ENCODE measurements at regions not wholly inside any gene's neighbourhood (a gene's known extent, or its start where the extent isn't known, plus 50 kb on each side); places are given as distances from the start of the nearest gene placed in this dataset.

DNA sequence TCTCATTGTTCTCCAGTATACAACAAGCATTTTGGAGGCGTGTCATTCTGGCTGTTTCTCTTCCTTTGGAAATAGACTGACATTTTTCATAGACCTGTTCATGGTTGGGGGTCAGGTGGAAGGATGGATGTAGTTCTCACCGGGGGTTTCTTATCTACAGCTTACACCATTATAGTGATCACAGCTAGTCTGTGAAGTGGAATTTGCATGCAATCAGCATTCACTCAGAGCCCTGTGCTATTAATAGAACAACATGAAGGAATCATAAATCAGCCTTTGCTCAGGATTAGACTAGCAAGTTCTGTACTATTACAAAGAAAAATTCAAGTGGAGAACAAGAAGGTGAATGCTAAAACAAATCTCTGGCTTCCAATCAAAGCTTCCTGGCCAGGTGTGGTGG lies 132.6 kb upstream of the PUDP start:
- DNase-seq (ENCODE audit: low spot score): no peak

DNA sequence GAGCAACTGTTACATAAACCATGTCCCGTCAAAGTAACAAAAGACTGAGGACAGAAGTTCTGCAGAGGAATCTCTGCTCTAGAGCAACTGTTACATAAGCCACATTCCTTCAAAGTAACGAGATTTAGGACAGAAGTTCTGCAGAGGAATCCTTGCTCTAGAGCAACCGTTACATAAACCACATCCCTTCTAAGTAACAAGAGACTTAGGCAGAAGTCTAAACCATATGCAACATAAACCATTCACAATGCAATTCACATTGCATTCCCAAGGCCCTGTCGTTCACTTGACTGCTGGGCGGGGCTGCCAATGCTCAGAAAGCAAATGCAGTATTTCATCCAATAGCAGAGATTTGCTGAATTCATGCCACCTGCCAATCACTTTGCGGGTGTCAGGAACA lies 124.4 kb upstream of the PUDP start:
- DNase-seq (ENCODE audit: low spot score): no peak

DNA sequence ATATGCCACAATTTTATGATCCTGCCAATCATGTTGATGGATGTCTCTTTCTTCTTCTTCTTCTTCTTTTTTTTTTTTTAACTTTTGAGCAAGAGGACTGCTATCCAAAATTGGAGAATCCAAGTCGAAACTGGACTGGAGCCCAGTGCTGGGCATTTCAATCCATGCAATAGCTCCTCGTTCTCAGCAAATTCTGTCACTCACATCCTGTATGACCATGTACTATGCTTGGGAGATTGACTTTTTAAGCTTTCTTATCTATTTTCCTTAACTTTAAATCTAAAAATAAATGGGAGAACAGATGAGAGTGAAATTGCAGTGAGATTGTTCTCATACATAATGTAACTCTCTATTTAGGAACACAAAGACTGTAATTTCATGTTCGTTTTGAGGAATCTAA lies 123.0 kb upstream of the PUDP start:
- DNase-seq (ENCODE audit: low spot score): no peak

DNA sequence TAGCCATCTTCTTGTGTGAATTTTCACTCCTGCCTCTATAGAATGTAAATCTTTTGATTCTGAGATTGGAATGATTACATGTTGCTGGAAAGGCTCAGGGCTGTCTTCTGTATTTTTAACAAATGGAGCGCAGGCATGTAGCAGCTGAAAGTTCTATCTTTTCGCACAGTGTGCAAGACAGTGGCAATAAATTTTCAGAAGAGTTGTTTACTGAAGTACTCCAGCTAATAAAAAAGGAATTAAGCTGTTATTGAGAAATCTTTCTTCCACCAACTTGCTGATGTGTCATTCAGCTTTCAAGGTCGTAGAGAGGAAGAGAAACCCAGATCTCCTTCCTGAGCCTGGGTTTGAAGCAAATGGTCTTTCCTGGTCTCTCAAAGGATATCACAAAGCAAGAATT lies 122.0 kb upstream of the PUDP start:
- no peak for DNase-seq (ENCODE audit: low spot score)

DNA sequence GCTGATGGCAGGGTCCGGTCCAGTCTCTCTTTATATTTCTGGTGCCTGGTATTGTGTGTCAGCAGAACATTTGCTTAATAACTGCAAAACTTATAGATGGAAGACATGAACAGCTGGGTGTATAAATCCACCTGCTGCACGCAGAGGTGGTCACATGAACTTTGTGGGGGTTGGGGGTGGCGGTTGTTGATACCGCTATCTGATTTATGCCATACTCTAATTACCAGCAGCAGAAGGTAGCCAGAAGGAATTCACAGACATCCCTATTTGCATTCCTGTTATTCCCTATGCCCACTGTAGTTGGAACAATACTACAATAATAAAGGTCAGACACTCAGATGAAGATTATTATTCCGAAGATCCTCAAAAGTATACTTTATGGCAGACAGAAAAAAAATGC lies 121.6 kb upstream of the PUDP start:
- no peak for DNase-seq (ENCODE audit: low spot score)

DNA sequence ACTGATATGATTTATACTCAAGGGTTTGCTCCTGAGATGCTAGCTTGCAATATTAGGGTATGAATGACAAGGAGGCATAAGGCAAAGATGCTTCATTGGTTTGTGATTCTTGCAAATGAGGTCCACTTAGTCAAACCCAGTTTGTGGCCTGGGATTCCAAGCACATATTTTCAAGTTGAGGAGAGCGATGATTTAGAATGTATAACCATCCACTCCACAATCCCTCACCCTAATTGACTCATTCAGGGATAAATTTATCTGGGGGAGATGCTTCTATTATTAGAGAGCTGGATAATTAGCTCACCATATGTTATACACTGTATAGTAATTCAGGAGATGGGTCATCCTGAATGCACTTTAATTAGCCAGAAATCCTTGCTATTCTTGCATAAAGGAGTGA lies 118.3 kb upstream of the PUDP start:
- peak; percentile 7 for DNase-seq (ENCODE audit: low spot score)

DNA sequence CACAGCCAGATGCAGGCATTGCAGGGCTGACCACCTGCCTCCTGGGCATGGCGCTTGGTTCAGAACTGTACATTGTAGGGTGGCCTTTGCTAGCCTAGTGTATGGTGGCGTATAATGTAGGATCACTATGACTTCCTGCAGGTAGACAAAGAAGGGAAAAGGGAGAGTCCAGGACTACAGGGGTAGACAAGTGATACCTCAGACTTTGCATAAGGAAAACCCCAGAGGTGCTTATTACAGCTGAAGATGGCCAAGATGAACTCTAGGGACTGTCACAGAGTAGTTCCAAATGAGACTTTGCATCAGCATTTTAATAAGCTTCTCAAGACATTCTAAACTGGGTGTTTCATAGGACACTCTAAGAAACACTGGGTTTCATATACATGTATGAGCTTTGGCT lies 116.4 kb upstream of the PUDP start:
- DNase-seq (ENCODE audit: low spot score): no peak

DNA sequence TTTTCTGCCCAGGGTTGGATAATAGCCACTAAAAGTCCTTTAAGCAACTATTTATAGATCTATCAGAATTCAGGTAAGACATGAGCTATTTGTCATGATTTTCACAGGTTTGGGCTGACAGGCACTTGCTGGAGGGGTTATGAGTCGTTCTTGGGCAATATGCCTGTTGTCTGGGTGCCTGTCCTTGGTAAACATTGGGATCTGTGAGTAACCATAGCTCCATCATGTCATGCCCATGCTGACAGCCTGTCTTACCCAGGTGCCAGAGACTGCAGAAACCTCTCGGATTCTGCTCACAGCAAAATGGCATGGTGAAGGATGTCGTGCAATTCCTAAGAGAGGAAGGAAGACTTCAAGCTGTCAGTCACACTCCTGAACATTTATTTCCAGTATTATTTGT lies 116.0 kb upstream of the PUDP start:
- peak; percentile 82 for DNase-seq (ENCODE audit: low spot score)

DNA sequence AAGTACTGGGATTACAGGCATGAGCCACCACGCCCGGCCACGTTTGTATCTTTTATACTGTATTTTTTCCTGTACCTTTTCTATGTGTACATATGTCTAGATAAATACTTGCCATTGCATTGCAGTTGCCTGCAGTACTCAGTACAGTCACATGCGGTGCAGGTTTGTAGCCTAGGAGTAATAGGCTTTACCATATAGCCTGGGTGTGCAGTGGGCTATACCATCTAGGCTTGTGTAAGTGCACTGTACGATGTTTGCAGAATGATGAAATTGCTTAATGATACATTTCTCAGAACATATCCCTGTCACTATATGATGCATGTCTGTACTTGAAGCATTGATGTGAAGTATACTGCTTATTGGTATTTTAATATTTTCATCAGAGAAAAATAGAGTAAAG lies 115.4 kb upstream of the PUDP start:
- no peak for DNase-seq (ENCODE audit: low spot score)

DNA sequence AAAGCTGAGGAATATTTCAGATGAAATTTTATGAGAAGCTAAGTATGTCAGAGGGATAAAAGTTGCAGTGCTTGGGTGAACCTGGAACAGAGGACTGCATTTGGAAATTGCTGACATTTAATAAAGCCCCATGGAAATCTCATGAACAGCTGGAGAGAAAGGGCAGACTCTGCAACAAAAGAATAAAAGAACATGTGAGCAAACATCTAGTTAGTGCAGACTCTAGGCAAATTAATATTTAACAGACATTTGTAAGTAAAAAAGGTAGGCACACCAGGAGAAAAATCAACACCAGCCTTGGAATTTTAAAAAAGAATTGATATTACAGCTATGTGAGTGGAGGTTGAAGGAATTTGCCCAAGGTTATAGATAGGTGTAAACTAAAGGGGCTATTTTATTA lies 114.6 kb upstream of the PUDP start:
- DNase-seq (ENCODE audit: low spot score): no peak

DNA sequence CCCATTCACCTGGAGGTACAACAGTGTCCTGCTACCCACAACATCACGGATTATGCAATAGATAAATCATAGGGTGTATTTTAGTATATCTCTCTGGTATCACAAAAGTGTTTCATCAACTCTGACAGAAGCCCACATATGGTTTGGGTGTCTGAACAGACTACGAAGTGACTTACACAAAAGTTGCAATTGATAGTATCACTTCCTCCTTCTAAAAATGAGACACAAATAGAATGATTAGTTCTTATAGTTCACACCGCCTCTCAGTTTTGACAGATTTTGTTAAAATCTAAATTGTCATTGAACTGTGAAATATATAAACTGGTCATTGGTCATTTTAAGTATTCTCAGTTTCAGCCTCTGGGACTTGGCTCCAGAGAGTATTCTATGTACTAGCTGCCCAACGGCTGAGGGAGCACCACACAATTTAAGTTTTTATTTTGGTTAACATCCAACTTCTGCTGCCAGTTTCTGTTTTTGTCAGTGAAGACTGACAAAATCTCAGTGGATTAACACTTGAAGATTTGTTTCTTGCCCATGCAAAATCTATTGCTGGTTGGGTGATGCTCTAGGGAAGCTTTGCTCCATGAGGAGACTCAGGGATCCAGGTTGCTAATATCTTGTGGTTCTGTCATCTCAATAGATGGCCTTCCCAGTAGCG lies 113.8 kb upstream of the PUDP start:
- no peak for DNase-seq (ENCODE audit: low spot score)

DNA sequence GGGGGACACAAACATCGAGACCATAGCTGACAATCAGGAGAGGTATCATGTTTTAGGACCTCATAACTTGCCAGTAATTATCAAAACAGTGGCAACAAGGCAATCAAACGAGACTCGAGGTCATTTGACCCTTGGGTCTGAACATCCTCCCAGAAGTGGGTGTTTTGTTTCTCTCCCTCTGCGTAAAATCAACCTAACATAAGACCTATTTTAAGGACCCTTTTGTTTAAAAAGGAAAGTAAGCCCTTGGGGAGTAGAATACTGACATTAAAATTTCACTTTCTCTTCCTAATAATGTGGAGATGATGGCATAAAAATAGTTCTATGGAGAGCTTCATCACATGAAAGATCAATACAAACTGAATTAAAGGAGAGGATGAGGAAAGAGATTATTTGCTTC lies 106.2 kb upstream of the PUDP start:
- no peak for DNase-seq (ENCODE audit: low spot score)

DNA sequence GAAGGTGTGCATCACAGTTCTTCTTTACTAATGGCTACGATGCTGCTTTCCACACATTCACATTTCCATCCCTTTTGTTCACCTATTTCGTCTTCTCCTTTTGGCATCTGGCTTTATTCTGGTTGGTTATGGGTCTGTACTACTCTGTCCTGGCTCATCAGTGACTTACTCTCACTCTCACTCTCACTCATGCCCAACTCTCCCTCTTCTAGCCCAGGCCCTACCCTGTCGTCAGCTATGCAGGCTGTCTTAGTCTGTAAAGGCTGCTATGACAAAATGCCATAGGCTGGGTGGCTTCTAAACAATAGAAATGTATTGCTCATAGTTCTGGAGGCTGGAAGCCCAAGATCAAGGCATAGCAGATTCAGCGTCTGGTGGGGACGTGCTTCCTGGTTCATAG lies 105.6 kb upstream of the PUDP start:
- no peak for DNase-seq (ENCODE audit: low spot score)

DNA sequence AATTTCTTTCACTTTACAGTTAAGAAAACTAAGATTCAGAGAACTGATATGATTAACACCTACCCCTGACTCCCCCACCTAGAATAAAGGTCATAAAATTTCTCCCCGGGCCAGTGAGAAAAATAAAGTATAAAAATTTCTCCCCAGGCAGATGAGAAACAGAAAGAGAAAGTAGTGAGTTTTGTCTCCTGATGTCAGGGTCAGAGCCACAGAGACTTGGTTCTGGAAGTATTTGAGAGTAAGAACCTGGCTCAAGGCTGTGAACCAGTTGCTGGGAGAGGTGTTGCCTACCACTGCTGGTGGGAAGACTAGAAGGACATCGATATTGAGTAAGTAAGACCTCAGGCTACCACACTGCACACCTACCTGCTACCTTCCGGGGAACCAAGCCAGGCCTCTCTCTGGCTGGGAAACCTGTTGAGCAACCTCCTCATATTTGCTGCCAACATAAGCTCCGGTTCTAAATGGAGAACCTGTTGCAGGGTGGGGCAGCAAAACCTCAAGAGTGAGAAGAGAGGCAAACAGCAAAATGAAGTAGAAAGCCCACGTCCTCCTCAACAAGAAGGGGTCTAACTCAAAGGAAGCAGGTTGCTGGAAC lies 104.2 kb upstream of the PUDP start:
- peak; percentile 14 for DNase-seq (ENCODE audit: low spot score)

DNA sequence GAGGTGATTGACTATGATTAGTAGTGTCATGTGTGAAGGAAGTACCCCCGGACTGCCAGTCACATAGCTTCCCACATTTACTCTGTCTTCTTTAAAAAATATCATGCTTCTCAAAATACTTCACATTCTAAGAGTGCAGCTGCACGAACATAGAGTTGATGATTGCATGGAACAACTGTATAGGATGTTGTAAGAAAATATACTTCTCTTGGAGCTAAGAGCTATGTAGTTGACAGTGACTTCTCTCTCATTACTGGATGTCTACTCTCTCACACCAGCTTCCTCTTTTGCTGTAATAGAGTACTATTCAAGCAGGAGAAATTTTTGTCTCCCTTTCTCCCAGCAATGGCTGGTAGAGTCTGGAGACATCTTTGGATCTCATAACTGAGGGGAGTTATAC lies 99.4 kb upstream of the PUDP start:
- no peak for DNase-seq (ENCODE audit: low spot score)

DNA sequence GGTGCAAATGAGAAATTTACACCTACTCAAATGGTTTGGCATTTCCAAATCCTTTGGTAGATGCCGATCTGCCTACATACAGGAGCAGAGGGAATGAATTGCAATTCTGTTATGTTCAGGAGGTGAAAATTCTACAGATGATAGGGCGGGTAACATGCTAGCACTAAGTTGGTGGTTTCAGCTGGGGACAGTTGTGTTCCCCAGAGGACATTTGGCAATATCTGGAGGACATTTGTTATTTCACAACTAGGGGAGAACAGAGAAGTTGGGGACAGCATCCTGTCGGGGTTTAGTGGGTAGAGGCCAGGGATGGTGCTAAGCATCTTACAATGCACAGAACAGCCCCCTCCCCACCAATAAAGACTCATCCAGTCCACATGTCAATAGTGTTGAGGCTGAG lies 96.5 kb upstream of the PUDP start:
- DNase-seq (ENCODE audit: low spot score): no peak

DNA sequence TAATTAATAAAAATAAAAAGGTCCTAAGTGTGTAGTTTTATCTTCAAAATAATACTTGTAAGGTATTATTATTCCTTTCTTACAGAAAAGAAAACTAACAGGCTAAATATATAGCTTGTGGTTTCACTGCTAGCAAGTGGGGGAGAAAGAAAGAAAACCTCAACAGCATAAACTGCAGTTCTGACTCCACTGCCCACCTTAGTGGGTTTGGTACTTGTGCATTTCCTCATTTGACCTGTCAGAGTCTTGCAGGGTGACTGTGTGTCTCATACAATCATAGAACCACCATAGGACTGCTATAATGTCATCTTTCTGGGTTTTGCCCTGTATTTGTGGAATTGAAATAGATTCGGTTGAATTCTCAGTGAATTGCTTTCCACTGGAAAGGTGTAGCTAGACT lies 94.7 kb upstream of the PUDP start:
- DNase-seq (ENCODE audit: low spot score): no peak

DNA sequence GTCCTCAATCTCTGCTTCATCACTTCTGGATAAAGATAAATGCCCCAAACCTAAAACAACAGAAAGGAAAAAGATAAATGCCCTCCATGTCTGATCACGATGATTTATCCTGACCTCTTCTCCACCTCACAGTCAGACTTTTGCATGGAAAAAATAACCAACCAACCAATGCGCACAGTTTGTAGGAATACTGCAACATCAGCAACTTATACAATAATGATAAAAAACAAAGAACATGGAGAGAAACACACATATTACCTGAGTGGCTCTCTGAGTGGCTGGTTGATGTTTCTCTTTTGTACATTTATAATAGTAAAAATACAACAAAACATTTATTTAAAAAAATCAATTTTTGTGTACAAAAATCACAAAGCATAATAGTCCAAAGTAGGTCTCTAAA lies 93.0 kb upstream of the PUDP start:
- DNase-seq (ENCODE audit: low spot score): no peak

DNA sequence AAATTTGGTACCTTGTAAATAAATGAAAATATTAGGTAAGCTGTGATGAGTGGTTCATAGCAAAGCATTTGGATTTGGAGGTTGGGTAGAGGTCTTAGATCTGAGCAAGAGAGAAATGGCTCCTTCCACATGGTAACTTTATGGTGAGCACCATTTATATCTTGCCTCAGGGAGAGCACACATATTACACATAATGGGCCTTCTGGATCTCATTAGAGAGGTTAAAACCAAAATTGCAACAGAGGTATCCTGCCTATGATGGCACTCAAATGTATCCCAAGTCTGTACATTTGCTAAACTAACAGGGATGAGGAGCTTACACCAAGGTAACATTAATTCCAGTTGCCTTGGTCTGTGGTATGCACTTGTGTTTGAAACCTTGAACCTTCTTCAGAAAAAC lies 87.1 kb upstream of the PUDP start:
- no peak for DNase-seq (ENCODE audit: low spot score)

DNA sequence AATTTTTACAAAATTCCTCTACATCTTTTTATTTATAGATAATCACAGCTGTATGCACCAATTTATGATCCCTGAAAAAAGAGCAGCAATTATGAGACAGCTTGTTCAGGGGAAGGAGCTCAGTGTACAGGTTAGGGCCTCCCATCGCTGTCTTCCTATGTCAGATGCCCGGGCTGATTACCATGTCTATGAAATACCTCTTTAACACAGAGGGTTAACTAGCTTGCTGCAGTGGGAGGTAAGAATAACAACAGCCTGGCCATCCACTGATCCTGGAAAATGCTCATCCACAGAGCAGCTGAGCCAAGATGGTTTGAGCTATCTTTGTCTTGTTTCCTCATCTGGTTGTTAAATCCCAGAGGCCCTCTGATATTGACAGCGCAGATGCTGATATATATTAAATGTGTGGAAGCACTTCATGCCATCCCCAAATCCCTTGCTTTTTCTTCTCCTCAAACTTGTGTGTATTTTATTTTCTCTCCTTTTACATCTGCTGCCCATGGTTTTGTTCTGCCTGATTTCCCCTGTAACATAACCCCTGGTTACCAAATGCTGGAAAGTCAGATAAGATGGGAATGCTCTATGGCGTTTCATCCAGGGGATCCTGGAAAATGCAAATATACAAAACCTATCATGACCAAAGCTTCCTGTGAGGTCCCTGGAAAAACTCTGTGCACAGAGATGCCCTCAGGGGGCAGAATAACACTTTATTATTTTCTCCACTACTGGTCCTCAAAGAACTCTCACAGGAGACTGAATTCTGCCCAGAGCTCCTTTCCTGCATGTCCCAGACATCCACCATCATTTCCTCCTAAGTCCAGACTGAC lies 85.8 kb upstream of the PUDP start:
- no peak for DNase-seq (ENCODE audit: low spot score)

DNA sequence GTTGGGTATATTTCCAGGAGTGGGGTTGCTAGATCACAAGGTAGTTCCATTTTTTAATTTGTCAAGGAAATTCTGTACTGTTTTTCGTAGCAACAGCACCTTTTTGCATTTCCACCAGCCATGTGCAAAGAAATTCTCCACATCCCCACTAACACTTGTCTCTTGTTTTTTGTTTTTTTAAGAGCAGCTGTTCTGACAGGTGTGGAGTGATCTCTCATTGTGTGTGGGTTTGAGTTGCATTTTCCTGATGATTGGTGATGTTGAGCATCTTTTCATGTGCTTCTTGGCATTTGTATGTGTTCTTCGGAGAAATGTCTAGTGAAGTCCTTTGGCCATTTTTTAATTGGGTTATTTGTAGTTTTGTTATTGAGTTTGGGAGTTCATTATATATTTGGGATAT lies 80.3 kb upstream of the PUDP start:
- no peak for DNase-seq (ENCODE audit: low spot score)

DNA sequence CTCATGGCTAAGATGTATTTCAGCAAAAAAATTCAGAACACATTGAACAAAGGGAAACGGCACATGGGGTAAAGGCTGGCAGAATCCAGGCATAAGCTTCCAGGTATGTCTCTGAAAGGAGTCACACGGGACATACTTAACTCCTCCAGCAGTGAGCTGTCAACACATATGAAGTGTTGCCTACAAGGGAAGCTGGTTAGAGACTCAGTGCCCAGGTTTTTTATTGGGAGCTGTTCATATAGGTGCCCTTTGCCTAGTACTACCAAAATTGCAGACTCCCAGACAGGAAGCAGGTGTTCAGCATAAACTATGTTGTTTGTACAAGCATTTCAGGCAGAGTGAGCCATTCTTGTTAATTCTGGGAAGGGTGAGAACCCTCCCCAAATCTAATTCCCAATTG lies 77.4 kb upstream of the PUDP start:
- no peak for DNase-seq (ENCODE audit: low spot score)

DNA sequence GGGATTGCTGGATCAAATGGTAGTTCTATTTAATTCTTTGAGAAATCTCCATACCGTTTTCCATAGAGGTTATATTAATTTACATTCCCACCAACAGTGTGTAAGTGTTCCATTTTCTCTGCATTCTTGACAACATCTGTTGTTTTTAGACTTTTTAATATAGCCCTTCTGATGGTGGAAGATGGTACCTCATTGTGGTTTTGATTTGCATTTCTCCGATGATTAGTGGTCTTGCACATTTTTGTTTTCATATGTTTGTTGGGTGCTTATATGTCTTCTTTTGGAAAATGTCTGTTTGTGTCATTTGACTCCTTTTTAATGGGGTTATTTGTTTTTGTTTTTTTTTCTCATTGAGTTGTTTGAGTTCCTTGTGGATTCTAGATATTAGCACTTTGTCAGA lies 75.3 kb upstream of the PUDP start:
- no peak for DNase-seq (ENCODE audit: low spot score)

DNA sequence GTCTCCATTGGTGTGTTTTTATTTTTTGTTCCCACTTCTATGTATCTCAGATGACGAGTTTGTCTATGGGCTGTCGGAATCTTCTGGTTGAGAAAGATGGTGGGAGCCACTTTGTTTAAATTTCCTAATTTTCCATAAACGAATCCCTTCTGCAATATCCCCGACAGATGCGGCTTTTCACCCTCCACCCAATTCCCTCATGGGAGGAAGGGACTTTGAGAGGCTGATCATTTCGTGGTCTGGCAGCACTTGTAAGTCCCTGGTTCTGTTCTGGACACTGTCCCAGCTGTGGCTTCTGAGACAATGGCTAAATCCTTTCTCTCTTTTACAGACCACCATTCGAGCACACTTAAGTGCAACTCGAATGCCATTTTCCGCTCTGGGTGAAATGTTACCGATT lies 72.2 kb upstream of the PUDP start:
- no peak for DNase-seq (ENCODE audit: low spot score)

All from kidney tubule cell (primary cell).